ENCODE measurements at regions not wholly inside any gene's neighbourhood (a gene's known extent, or its start where the extent isn't known, plus 50 kb on each side); places are given as distances from the start of the nearest gene placed in this dataset.

DNA sequence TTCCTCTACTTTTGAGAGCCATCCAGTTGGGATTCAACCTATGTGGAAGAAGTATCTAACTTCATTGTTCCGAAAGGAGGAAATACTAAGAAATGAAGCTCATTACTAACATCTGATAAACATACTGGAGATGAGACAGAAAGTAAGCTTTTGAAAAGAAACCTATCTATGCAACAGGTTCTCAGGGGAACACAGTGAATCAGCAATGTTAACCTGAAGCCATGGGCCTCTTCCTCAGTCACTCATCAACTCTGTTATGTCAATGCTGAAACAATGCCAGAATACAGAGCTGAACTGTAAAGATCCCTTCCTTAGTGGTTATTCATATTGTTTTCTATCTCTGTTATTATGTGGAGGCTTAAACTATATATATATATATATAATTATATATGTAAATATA is 55.5 kb upstream of the ESRRG start:
- no peaks in the 10 kb centered on the region for H3K36me3 ChIP-seq (ENCODE audit: control insufficient read depth in 1 of 2, insufficient read depth in 2 of 2, low read length in 2 of 2)
- no peaks in the 10 kb centered on the region for H3K9me3 ChIP-seq (ENCODE audit: control insufficient read depth in 1 of 2, low read length in 2 of 2)
- H3K27ac ChIP-seq (ENCODE audit: low read length), result no peak overlapping the region
- H3K4me1 ChIP-seq (ENCODE audit: control insufficient read depth in 1 of 2, insufficient read depth in 2 of 2, low read length in 2 of 2), result no peaks in the 10 kb centered on the region
- H3K27me3 ChIP-seq (ENCODE audit: low read depth, low read length), result no peaks in the 10 kb centered on the region
- H3K4me3 ChIP-seq (ENCODE audit: low read depth in 1 of 2, low read length in 2 of 2), result no peak overlapping the region

DNA sequence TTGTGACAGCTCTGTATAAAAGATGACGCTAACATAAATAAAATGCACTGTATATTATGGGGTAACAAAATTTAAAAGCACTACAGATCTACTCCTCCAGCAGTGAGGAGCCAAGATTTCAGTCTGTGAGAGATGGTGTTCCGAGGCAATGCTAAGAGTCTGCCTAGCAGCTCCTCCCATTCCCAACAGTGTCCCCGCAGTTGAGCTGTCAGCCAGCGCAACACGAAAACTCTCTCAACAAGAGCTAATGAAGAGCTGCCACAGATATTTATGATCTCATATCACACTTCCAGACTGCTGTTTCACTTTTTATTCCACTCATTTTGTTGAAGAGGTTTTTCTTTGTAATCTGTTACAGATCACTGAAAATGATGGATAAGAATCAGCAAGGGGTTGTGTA is 53.9 kb upstream of the ESRRG start:
- Histone ChIP-seq H3K9me3 (ENCODE audit: control insufficient read depth in 1 of 2, low read length in 2 of 2) (no peaks in the 10 kb centered on the region), H3K4me3 (ENCODE audit: low read depth in 1 of 2, low read length in 2 of 2) (no peak overlapping the region), H3K27me3 (ENCODE audit: low read depth, low read length) (no peaks in the 10 kb centered on the region), H3K4me1 (ENCODE audit: control insufficient read depth in 1 of 2, insufficient read depth in 2 of 2, low read length in 2 of 2) (no peaks in the 10 kb centered on the region), H3K27ac (ENCODE audit: low read length) (no peak overlapping the region), H3K36me3 (ENCODE audit: control insufficient read depth in 1 of 2, insufficient read depth in 2 of 2, low read length in 2 of 2) (no peaks in the 10 kb centered on the region)

Measured in muscle layer of duodenum (tissue), 2 donors.